Endothelial cell of umbilical vein (primary cell): ENCODE measurements at regions not wholly inside any gene's neighbourhood (a gene's known extent, or its start where the extent isn't known, plus 50 kb on each side); places are given as distances from the start of the nearest gene placed in this dataset.

Experiments used
- BruUV-seq: library from RNA; stranded (reverse); fragments of 400-500 nt; replicated peaks from 2 replicates; lab custom pipeline; 2021; lab: Mats Ljungman, UMichigan
- CTCF ChIA-PET: fragments of 300-600, 350-600 bp; sonication (Branson Sonifier 250); formaldehyde crosslinking; loops from one replicate; lab custom pipeline; 2021; ENCODE audit warnings: antibody characterized with exemption, inconsistent platforms; lab: Charles Lee
- POLR2A ChIA-PET: fragments of 300-600, 350-600 bp; sonication (Branson Sonifier 250); formaldehyde crosslinking; loops from one replicate; lab custom pipeline; 2021; ENCODE audit warnings: antibody characterized with exemption, inconsistent platforms; lab: Charles Lee
- DNase-seq: peaks from one replicate; pipeline ENCODE4 v3.0.0-alpha.2; 2011; ENCODE audit warnings: low read depth, low spot score
- FAIRE-seq: peaks from 2 replicates; lab custom pipeline; 2011; peaks lifted over from hg19 to GRCh38; lab: Jason Lieb, UNC
- H2AFZ ChIP-seq: 2 replicates; pipeline ENCODE4 v1.6.0; 2012; ENCODE audit warnings: low read depth, low read length, control low read depth, inconsistent platforms
- H3K27ac ChIP-seq: 2 replicates; pipeline ENCODE4 v1.5.1; 2011; ENCODE audit warnings: low read depth, mild to moderate bottlenecking, control low read depth, low read length, moderate library complexity; ENCODE audit not compliant: insufficient read depth
- H3K27me3 ChIP-seq, 2 experiments: 2 replicates each; pipeline versions ENCODE4 v1.6.0 to v1.6.1; 2011; ENCODE audit warnings: low read length in 2 of 2, mixed read lengths in 1 of 2; ENCODE audit not compliant: control insufficient read depth in 2 of 2, insufficient read depth in 2 of 2
- H3K36me3 ChIP-seq, 2 experiments: 2 replicates in 1 of 2; 3 replicates in 1 of 2; pipeline ENCODE4 v1.5.1; 2011; ENCODE audit warnings: low read length in 2 of 2, mild to moderate bottlenecking in 1 of 2, moderate library complexity in 1 of 2; ENCODE audit not compliant: control insufficient read depth in 2 of 2, insufficient read depth in 2 of 2; ENCODE audit errors: extremely low read depth in 1 of 2
- H3K4me1 ChIP-seq: 3 replicates; pipeline ENCODE4 v1.5.1; 2011; ENCODE audit warnings: mild to moderate bottlenecking, low read length; ENCODE audit not compliant: control insufficient read depth, insufficient read depth; ENCODE audit errors: extremely low read depth
- H3K4me2 ChIP-seq: 2 replicates; pipeline ENCODE4 v1.6.1; 2011; ENCODE audit warnings: low read length, control low read depth, mixed read lengths; ENCODE audit not compliant: insufficient read depth
- H3K4me3 ChIP-seq, 3 experiments: fragments of 200-600 bp in 1 of 3; sonication (generic), shearing (Covaris generic) in 1 of 3; replicated peaks in 1 of 3; 2 replicates each; pipeline ENCODE4 v1.5.1; 2011 to 2016; ENCODE audit warnings: control low read depth in 3 of 3, low read length in 3 of 3, mild to moderate bottlenecking in 2 of 3, inconsistent platforms in 1 of 3, low read depth in 1 of 3, moderate library complexity in 1 of 3; ENCODE audit not compliant: insufficient read depth in 1 of 3
- H3K79me2 ChIP-seq: 2 replicates; pipeline ENCODE4 v1.6.0; 2012; ENCODE audit warnings: low read length, inconsistent platforms; ENCODE audit not compliant: control insufficient read depth, insufficient read depth
- H3K9ac ChIP-seq: replicated peaks from 2 replicates; pipeline ENCODE3; 2011; ENCODE audit warnings: low read length, control low read depth; ENCODE audit not compliant: insufficient read depth; ENCODE audit errors: extremely low read depth
- H3K9me1 ChIP-seq: replicated peaks from 3 replicates; pipeline ENCODE4 v1.6.0; 2011; ENCODE audit warnings: mild to moderate bottlenecking, low read length; ENCODE audit not compliant: control insufficient read depth, insufficient read depth; ENCODE audit errors: extremely low read depth
- H3K9me3 ChIP-seq: replicated peaks from 2 replicates; pipeline ENCODE4 v1.5.1; 2012; ENCODE audit warnings: low read length, inconsistent platforms; ENCODE audit not compliant: control insufficient read depth, insufficient read depth
- H4K20me1 ChIP-seq: replicated peaks from 2 replicates; pipeline ENCODE3; 2011; ENCODE audit warnings: mild to moderate bottlenecking, low read length; ENCODE audit not compliant: control insufficient read depth, insufficient read depth; ENCODE audit errors: extremely low read depth
- EZH2 ChIP-seq: IDR thresholded peaks from 2 replicates; pipeline ENCODE4 v1.6.1; 2012; ENCODE audit warnings: borderline replicate concordance, low read depth, mild to moderate bottlenecking, moderate library complexity, low read length, inconsistent platforms; ENCODE audit not compliant: severe bottlenecking
- FOS ChIP-seq: IDR thresholded peaks from 2 replicates; pipeline ENCODE4 v1.6.1; 2011; ENCODE audit warnings: mild to moderate bottlenecking, low read length, moderate library complexity, borderline replicate concordance; ENCODE audit not compliant: insufficient read depth
- GATA2 ChIP-seq: IDR thresholded peaks from 2 replicates; pipeline ENCODE4 v1.7.0; 2011; ENCODE audit warnings: low read depth, mild to moderate bottlenecking, moderate library complexity, mixed read lengths, low read length; ENCODE audit not compliant: insufficient read length, insufficient read depth
- JUN ChIP-seq: IDR thresholded peaks from 2 replicates; pipeline ENCODE4 v1.6.1; 2011; ENCODE audit warnings: borderline replicate concordance, low read depth; ENCODE audit not compliant: insufficient read length, insufficient read depth
- MYC ChIP-seq: IDR thresholded peaks from one replicate; pipeline ENCODE4 v1.6.1; 2011; ENCODE audit warnings: mild to moderate bottlenecking, low read depth, low read length
- POLR2A ChIP-seq: IDR thresholded peaks from 2 replicates; pipeline ENCODE4 v1.6.1; 2012; ENCODE audit warnings: low read depth, mild to moderate bottlenecking, control low read depth, low read length
- POLR2AphosphoS5 ChIP-seq: IDR thresholded peaks from 2 replicates; pipeline ENCODE4 v1.6.1; 2012; ENCODE audit warnings: low read depth, mild to moderate bottlenecking, control low read depth, low read length, moderate library complexity; ENCODE audit not compliant: insufficient read depth
- dilution Hi-C: fragments of 300-500 bp; cut with MboI; formaldehyde crosslinking; loops from one replicate; pipeline ENCODE4 v1.15.0; 2019; ENCODE audit warnings: low sequenced_read_pairs; ENCODE audit not compliant: extremely low pct_ligation_motif_present
- intact Hi-C: fragments of 100-400 bp; cut with micrococcal nuclease; formaldehyde crosslinking; loops from one replicate; pipeline ENCODE4 v1.10.0; 2022
- TF ChIP-seq, protein P1 (sequence below), 2 donors: IDR thresholded peaks; 1 replicate in 1 of 2; 2 replicates in 1 of 2; pipeline ENCODE4 v1.5.1; 2011; ENCODE audit warnings: low read length in 2 of 2, mild to moderate bottlenecking in 2 of 2, moderate library complexity in 2 of 2, control low read depth in 1 of 2, inconsistent platforms in 1 of 2, low read depth in 1 of 2; ENCODE audit not compliant: insufficient read depth in 1 of 2; ENCODE audit errors: extremely low read depth in 1 of 2
- TF ChIP-seq, protein P2 (sequence below): IDR thresholded peaks from 2 replicates; pipeline ENCODE4 v1.6.1; 2011; ENCODE audit not compliant: insufficient read depth, insufficient read length

DNA sequence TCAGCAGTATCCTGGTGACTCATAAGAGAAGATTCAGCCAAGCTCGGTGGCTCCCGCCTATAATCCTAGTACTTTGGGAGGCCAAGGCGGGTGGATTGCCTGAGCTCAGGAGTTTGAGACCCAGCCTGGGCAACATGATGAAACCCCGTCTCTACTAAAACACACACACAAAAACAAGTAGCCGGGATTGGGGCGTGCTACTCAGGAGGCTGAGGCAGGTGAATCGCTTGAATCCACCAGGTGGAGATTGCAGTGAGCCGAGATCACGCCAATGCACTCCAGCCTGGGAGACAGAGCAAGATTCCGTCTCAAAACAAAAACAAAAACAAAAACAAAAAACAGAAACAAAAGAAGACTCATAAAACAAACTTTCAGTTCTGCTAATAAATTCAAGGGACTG is 551.1 kb upstream of the POT1 start:
- H3K9me3 ChIP-seq, result no peaks in the 10 kb centered on the region
- H3K4me3 ChIP-seq, result no peak overlapping the region
- intact Hi-C loops (no loop called here), dilution Hi-C loops (no loop called here)
- H3K79me2 ChIP-seq, result no peaks in the 10 kb centered on the region
- ChIA-PET POLR2A (no interaction called here), CTCF (interaction anchor here (1.2 kb wide), 1 partner anchor 12 kb away, joined by 4 read pairs; no protein-coding TSS in a partner anchor)
- no peaks in the 10 kb centered on the region for H3K9me1 ChIP-seq
- DNase-seq, result no peak
- FAIRE-seq, result no peak
- no TSS peak for BruUV-seq
- H3K27me3 ChIP-seq, result no peaks in the 10 kb centered on the region
- no peak overlapping the region for H3K4me2 ChIP-seq
- H4K20me1 ChIP-seq, result no peaks in the 10 kb centered on the region
- no peaks in the 10 kb centered on the region for H3K36me3 ChIP-seq
- H3K4me1 ChIP-seq, result no peaks in the 10 kb centered on the region
- H2AFZ ChIP-seq, result no peak overlapping the region
- no peak overlapping the region for H3K27ac ChIP-seq
- no peak overlapping the region for H3K9ac ChIP-seq
- TF ChIP-seq GATA2 (no peak), POLR2A (no peak), MYC (no peak), FOS (no peak), POLR2AphosphoS5 (no peak), EZH2 (no peak), JUN (no peak)
- TF ChIP-seq, protein P1, sequence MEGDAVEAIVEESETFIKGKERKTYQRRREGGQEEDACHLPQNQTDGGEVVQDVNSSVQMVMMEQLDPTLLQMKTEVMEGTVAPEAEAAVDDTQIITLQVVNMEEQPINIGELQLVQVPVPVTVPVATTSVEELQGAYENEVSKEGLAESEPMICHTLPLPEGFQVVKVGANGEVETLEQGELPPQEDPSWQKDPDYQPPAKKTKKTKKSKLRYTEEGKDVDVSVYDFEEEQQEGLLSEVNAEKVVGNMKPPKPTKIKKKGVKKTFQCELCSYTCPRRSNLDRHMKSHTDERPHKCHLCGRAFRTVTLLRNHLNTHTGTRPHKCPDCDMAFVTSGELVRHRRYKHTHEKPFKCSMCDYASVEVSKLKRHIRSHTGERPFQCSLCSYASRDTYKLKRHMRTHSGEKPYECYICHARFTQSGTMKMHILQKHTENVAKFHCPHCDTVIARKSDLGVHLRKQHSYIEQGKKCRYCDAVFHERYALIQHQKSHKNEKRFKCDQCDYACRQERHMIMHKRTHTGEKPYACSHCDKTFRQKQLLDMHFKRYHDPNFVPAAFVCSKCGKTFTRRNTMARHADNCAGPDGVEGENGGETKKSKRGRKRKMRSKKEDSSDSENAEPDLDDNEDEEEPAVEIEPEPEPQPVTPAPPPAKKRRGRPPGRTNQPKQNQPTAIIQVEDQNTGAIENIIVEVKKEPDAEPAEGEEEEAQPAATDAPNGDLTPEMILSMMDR (IDR thresholded peaks at IDR 0.05; ENCODE audit: extremely low read depth in 1 of 2, insufficient read depth in 1 of 2, low read depth in 1 of 2, low read length in 2 of 2), result no peak
- TF ChIP-seq, protein P2, sequence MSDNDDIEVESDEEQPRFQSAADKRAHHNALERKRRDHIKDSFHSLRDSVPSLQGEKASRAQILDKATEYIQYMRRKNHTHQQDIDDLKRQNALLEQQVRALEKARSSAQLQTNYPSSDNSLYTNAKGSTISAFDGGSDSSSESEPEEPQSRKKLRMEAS, result no peak
